HepG2 (cell line): ENCODE measurements at regions not wholly inside any gene's neighbourhood (a gene's known extent, or its start where the extent isn't known, plus 50 kb on each side); places are given as distances from the start of the nearest gene placed in this dataset.

Experiments used
- ARNT2 ChIP-seq: sonication (generic); formaldehyde crosslinking; IDR thresholded peaks from 2 replicates; pipeline ENCODE4 v1.8.0; 2022; ENCODE audit warnings: mild to moderate bottlenecking, low read depth, missing genetic modification reagents, moderate library complexity
- ATF4 ChIP-seq, 2 experiments: fragments of 450-650 bp in 1 of 2; sonication (generic) in 1 of 2; formaldehyde crosslinking; IDR thresholded peaks; 2 replicates each; pipeline versions ENCODE4 v1.5.0 to v1.8.0; 2020 to 2022; ENCODE audit warnings: mild to moderate bottlenecking in 1 of 2, missing genetic modification reagents in 1 of 2
- MED8 ChIP-seq: sonication (generic); formaldehyde crosslinking; IDR thresholded peaks from 2 replicates; pipeline ENCODE4 v1.8.1; 2023; ENCODE audit warnings: mild to moderate bottlenecking, missing genetic modification reagents; ENCODE audit not compliant: insufficient replicate concordance
- NFIB ChIP-seq: sonication (generic); formaldehyde crosslinking; IDR thresholded peaks from 2 replicates; pipeline ENCODE4 v1.9.0; 2021; ENCODE audit warnings: missing genetic modification reagents, mild to moderate bottlenecking, borderline replicate concordance
- ZBTB21 ChIP-seq: sonication (generic); formaldehyde crosslinking; IDR thresholded peaks from 2 replicates; pipeline ENCODE4 v1.4.0; 2020; ENCODE audit warnings: missing genetic modification reagents
- ZNF256 ChIP-seq: sonication (generic); formaldehyde crosslinking; conservative IDR thresholded peaks from 2 replicates; pipeline ENCODE4 v1.4.0; 2020; ENCODE audit warnings: missing genetic modification reagents
- ZNF335 ChIP-seq: sonication (generic); formaldehyde crosslinking; IDR thresholded peaks from 2 replicates; pipeline ENCODE4 v1.4.0; 2020; ENCODE audit warnings: missing genetic modification reagents
- ZNF574 ChIP-seq: sonication (generic); formaldehyde crosslinking; IDR thresholded peaks from 2 replicates; pipeline ENCODE4 v1.4.0; 2020; ENCODE audit warnings: missing genetic modification reagents
- TF ChIP-seq, protein P1 (sequence below): sonication (generic); formaldehyde crosslinking; IDR thresholded peaks from 2 replicates; pipeline ENCODE4 v1.5.0; 2020; ENCODE audit warnings: mild to moderate bottlenecking, missing genetic modification reagents, borderline replicate concordance
- TF ChIP-seq, protein P2 (sequence below): sonication (generic); formaldehyde crosslinking; IDR thresholded peaks from 2 replicates; pipeline ENCODE4 v1.5.0; 2020; ENCODE audit warnings: mild to moderate bottlenecking, missing genetic modification reagents, moderate library complexity
- TF ChIP-seq, protein P3 (sequence below): sonication (generic); formaldehyde crosslinking; IDR thresholded peaks from 2 replicates; pipeline ENCODE4 v1.4.0; 2020; ENCODE audit warnings: mild to moderate bottlenecking, missing genetic modification reagents
- TF ChIP-seq, protein P4 (sequence below): sonication (generic); formaldehyde crosslinking; IDR thresholded peaks from 2 replicates; pipeline ENCODE4 v1.4.0; 2020; ENCODE audit warnings: missing genetic modification reagents
- TF ChIP-seq, protein P5 (sequence below): sonication (generic); formaldehyde crosslinking; IDR thresholded peaks from 2 replicates; pipeline ENCODE4 v1.5.0; 2020; ENCODE audit warnings: missing genetic modification reagents

- TF ChIP-seq, protein P1, sequence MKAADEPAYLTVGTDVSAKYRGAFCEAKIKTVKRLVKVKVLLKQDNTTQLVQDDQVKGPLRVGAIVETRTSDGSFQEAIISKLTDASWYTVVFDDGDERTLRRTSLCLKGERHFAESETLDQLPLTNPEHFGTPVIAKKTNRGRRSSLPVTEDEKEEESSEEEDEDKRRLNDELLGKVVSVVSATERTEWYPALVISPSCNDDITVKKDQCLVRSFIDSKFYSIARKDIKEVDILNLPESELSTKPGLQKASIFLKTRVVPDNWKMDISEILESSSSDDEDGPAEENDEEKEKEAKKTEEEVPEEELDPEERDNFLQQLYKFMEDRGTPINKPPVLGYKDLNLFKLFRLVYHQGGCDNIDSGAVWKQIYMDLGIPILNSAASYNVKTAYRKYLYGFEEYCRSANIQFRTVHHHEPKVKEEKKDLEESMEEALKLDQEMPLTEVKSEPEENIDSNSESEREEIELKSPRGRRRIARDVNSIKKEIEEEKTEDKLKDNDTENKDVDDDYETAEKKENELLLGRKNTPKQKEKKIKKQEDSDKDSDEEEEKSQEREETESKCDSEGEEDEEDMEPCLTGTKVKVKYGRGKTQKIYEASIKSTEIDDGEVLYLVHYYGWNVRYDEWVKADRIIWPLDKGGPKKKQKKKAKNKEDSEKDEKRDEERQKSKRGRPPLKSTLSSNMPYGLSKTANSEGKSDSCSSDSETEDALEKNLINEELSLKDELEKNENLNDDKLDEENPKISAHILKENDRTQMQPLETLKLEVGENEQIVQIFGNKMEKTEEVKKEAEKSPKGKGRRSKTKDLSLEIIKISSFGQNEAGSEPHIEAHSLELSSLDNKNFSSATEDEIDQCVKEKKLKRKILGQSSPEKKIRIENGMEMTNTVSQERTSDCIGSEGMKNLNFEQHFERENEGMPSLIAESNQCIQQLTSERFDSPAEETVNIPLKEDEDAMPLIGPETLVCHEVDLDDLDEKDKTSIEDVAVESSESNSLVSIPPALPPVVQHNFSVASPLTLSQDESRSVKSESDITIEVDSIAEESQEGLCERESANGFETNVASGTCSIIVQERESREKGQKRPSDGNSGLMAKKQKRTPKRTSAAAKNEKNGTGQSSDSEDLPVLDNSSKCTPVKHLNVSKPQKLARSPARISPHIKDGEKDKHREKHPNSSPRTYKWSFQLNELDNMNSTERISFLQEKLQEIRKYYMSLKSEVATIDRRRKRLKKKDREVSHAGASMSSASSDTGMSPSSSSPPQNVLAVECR (CRISPR knock-in tag) = peak; percentile 49; the same call in 1 of the 2 replicates
- TF ChIP-seq, protein P2, sequence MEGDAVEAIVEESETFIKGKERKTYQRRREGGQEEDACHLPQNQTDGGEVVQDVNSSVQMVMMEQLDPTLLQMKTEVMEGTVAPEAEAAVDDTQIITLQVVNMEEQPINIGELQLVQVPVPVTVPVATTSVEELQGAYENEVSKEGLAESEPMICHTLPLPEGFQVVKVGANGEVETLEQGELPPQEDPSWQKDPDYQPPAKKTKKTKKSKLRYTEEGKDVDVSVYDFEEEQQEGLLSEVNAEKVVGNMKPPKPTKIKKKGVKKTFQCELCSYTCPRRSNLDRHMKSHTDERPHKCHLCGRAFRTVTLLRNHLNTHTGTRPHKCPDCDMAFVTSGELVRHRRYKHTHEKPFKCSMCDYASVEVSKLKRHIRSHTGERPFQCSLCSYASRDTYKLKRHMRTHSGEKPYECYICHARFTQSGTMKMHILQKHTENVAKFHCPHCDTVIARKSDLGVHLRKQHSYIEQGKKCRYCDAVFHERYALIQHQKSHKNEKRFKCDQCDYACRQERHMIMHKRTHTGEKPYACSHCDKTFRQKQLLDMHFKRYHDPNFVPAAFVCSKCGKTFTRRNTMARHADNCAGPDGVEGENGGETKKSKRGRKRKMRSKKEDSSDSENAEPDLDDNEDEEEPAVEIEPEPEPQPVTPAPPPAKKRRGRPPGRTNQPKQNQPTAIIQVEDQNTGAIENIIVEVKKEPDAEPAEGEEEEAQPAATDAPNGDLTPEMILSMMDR (CRISPR knock-in tag) = no peak
- TF ChIP-seq, protein P3, sequence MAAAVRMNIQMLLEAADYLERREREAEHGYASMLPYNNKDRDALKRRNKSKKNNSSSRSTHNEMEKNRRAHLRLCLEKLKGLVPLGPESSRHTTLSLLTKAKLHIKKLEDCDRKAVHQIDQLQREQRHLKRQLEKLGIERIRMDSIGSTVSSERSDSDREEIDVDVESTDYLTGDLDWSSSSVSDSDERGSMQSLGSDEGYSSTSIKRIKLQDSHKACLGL = no peak
- TF ChIP-seq ZNF335 (CRISPR knock-in tag) (0 out of 2 replicates have a peak, but pooled peaks have one; percentile 51), ZBTB21 (0 out of 2 replicates have a peak, but pooled peaks have one; percentile 50), ZNF574 (peak; percentile 34; the same call in 1 of the 2 replicates), ZNF256 (peak; percentile 43; the same call in 1 of the 2 replicates), NFIB (no peak), ATF4 (CRISPR knock-in tag; IDR thresholded peaks at IDR 0.05) (peak; percentile 37 to 91; a peak in 3 of 4 replicates), MED8 (CRISPR knock-in tag) (peak; percentile 61), ARNT2 (peak; percentile 87)
- TF ChIP-seq, protein P4, sequence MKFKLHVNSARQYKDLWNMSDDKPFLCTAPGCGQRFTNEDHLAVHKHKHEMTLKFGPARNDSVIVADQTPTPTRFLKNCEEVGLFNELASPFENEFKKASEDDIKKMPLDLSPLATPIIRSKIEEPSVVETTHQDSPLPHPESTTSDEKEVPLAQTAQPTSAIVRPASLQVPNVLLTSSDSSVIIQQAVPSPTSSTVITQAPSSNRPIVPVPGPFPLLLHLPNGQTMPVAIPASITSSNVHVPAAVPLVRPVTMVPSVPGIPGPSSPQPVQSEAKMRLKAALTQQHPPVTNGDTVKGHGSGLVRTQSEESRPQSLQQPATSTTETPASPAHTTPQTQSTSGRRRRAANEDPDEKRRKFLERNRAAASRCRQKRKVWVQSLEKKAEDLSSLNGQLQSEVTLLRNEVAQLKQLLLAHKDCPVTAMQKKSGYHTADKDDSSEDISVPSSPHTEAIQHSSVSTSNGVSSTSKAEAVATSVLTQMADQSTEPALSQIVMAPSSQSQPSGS (CRISPR knock-in tag) = peak; percentile 94
- TF ChIP-seq, protein P5, sequence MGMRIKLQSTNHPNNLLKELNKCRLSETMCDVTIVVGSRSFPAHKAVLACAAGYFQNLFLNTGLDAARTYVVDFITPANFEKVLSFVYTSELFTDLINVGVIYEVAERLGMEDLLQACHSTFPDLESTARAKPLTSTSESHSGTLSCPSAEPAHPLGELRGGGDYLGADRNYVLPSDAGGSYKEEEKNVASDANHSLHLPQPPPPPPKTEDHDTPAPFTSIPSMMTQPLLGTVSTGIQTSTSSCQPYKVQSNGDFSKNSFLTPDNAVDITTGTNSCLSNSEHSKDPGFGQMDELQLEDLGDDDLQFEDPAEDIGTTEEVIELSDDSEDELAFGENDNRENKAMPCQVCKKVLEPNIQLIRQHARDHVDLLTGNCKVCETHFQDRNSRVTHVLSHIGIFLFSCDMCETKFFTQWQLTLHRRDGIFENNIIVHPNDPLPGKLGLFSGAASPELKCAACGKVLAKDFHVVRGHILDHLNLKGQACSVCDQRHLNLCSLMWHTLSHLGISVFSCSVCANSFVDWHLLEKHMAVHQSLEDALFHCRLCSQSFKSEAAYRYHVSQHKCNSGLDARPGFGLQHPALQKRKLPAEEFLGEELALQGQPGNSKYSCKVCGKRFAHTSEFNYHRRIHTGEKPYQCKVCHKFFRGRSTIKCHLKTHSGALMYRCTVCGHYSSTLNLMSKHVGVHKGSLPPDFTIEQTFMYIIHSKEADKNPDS (CRISPR knock-in tag) = peak; percentile 79
Measured at GRCh38 chr3:81300324-81300927, 461.0 kb downstream of the GBE1 start (continued).
